ENCODE measurements at regions not wholly inside any gene's neighbourhood (a gene's known extent, or its start where the extent isn't known, plus 50 kb on each side); places are given as distances from the start of the nearest gene placed in this dataset.

- Histone ChIP-seq H4K20me1 (ENCODE audit: insufficient read depth) (no peaks in the 10 kb centered on the region), H3K9ac (ENCODE audit: low read length) (no peak overlapping the region), H3K79me2 (replicated peaks; ENCODE audit: insufficient read depth, low read length) (no peaks in the 10 kb centered on the region), H3K4me2 (ENCODE audit: low read length) (no peak overlapping the region), H3K9me2 (ENCODE audit: insufficient read depth, low read length) (no peaks in the 10 kb centered on the region), H3F3A (ENCODE audit: insufficient read depth, low read length, poor library complexity, severe bottlenecking) (no peaks in the 10 kb centered on the region), H3K9me3 (ENCODE audit: low read length) (no peaks in the 10 kb centered on the region), H3K4me3 (ENCODE audit: low read length) (no peak overlapping the region), H3K27me3 (ENCODE audit: insufficient read depth, low read depth, low read length) (no peaks in the 10 kb centered on the region), H2AFZ (ENCODE audit: low read depth, low read length) (no peak overlapping the region), H3K27ac (ENCODE audit: low read length) (no peak overlapping the region), H3K36me3 (ENCODE audit: insufficient read depth, low read length) (no peaks in the 10 kb centered on the region)
- TF ChIP-seq, protein P1, sequence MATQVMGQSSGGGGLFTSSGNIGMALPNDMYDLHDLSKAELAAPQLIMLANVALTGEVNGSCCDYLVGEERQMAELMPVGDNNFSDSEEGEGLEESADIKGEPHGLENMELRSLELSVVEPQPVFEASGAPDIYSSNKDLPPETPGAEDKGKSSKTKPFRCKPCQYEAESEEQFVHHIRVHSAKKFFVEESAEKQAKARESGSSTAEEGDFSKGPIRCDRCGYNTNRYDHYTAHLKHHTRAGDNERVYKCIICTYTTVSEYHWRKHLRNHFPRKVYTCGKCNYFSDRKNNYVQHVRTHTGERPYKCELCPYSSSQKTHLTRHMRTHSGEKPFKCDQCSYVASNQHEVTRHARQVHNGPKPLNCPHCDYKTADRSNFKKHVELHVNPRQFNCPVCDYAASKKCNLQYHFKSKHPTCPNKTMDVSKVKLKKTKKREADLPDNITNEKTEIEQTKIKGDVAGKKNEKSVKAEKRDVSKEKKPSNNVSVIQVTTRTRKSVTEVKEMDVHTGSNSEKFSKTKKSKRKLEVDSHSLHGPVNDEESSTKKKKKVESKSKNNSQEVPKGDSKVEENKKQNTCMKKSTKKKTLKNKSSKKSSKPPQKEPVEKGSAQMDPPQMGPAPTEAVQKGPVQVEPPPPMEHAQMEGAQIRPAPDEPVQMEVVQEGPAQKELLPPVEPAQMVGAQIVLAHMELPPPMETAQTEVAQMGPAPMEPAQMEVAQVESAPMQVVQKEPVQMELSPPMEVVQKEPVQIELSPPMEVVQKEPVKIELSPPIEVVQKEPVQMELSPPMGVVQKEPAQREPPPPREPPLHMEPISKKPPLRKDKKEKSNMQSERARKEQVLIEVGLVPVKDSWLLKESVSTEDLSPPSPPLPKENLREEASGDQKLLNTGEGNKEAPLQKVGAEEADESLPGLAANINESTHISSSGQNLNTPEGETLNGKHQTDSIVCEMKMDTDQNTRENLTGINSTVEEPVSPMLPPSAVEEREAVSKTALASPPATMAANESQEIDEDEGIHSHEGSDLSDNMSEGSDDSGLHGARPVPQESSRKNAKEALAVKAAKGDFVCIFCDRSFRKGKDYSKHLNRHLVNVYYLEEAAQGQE (IDR thresholded peaks at IDR 0.05; ENCODE audit: borderline replicate concordance), result no peak
- TF ChIP-seq TAF1 (IDR thresholded peaks at IDR 0.05; ENCODE audit: low read depth) (no peak), MXI1 (conservative IDR thresholded peaks at IDR 0.05; ENCODE audit: poor library complexity, severe bottlenecking) (no peak), SMC3 (conservative IDR thresholded peaks at IDR 0.05; ENCODE audit: poor library complexity) (no peak), POLR2AphosphoS5 (IDR thresholded peaks at IDR 0.05) (no peak), EZH2 (IDR thresholded peaks at IDR 0.05; ENCODE audit: borderline replicate concordance, insufficient read depth, low read length, poor library complexity, severe bottlenecking) (no peak), RAD21 (conservative IDR thresholded peaks at IDR 0.05) (no peak)
- TF ChIP-seq, protein P2, sequence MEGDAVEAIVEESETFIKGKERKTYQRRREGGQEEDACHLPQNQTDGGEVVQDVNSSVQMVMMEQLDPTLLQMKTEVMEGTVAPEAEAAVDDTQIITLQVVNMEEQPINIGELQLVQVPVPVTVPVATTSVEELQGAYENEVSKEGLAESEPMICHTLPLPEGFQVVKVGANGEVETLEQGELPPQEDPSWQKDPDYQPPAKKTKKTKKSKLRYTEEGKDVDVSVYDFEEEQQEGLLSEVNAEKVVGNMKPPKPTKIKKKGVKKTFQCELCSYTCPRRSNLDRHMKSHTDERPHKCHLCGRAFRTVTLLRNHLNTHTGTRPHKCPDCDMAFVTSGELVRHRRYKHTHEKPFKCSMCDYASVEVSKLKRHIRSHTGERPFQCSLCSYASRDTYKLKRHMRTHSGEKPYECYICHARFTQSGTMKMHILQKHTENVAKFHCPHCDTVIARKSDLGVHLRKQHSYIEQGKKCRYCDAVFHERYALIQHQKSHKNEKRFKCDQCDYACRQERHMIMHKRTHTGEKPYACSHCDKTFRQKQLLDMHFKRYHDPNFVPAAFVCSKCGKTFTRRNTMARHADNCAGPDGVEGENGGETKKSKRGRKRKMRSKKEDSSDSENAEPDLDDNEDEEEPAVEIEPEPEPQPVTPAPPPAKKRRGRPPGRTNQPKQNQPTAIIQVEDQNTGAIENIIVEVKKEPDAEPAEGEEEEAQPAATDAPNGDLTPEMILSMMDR (IDR thresholded peaks at IDR 0.05; ENCODE audit: poor library complexity, severe bottlenecking), result no peak
Measured at GRCh38 chr1:163442231-163442879, 120.6 kb downstream of the NUF2 start.

DNA sequence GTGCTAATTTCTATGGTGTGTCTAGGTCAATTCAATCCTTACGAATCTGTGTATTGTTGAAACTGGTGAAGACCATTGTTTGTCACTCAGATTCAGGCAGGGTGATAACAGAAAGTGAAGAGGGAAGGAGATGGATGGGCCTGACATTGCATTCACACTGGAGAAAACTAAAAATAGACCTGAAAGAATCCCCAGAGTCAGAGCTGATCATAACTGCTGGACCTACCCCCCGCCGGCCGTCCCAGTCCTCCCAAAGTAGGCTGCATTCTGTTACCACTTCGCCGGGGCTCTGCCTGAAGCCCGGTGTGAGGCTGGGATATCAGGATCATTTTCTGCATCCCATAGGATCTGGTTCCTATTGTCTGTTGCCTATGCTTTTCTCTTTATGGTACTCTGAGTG is 121.1 kb downstream of the NUF2 start:
- Histone ChIP-seq H3K4me2 (ENCODE audit: low read length) (no peak overlapping the region), H3K27me3 (ENCODE audit: insufficient read depth, low read depth, low read length) (no peaks in the 10 kb centered on the region)

More for the DNA sequence above, 121.1 kb downstream of the NUF2 start:
- Histone ChIP-seq H3K9me2 (ENCODE audit: insufficient read depth, low read length) (no peaks in the 10 kb centered on the region), H3K9me3 (ENCODE audit: low read length) (no peaks in the 10 kb centered on the region), H3K9ac (ENCODE audit: low read length) (no peak overlapping the region), H3K79me2 (replicated peaks; ENCODE audit: insufficient read depth, low read length) (no peaks in the 10 kb centered on the region), H3K4me3 (ENCODE audit: low read length) (no peak overlapping the region), H3K27ac (ENCODE audit: low read length) (no peak overlapping the region), H2AFZ (ENCODE audit: low read depth, low read length) (no peak overlapping the region), H4K20me1 (ENCODE audit: insufficient read depth) (no peaks in the 10 kb centered on the region), H3F3A (ENCODE audit: insufficient read depth, low read length, poor library complexity, severe bottlenecking) (no peaks in the 10 kb centered on the region), H3K36me3 (ENCODE audit: insufficient read depth, low read length) (no peaks in the 10 kb centered on the region)
- no peak for TF ChIP-seq EP300 (conservative IDR thresholded peaks at IDR 0.05; ENCODE audit: poor library complexity, severe bottlenecking)
- TF ChIP-seq MXI1 (conservative IDR thresholded peaks at IDR 0.05; ENCODE audit: poor library complexity, severe bottlenecking), result no peak
- no peak for TF ChIP-seq POLR2AphosphoS5 (IDR thresholded peaks at IDR 0.05)
- no peak for TF ChIP-seq TAF1 (IDR thresholded peaks at IDR 0.05; ENCODE audit: low read depth)
- TF ChIP-seq EZH2 (IDR thresholded peaks at IDR 0.05; ENCODE audit: borderline replicate concordance, insufficient read depth, low read length, poor library complexity, severe bottlenecking), result no peak
- no peak for TF ChIP-seq RAD21 (conservative IDR thresholded peaks at IDR 0.05)
- no peak for TF ChIP-seq SMC3 (conservative IDR thresholded peaks at IDR 0.05; ENCODE audit: poor library complexity)
- TF ChIP-seq, protein P1 (IDR thresholded peaks at IDR 0.05; ENCODE audit: borderline replicate concordance), result no peak
- TF ChIP-seq, protein P2 (IDR thresholded peaks at IDR 0.05; ENCODE audit: poor library complexity, severe bottlenecking), result no peak

Measured in neural cell (in vitro differentiated cells).